HG02973 (cell line): ENCODE measurements at regions not wholly inside any gene's neighbourhood (a gene's known extent, or its start where the extent isn't known, plus 50 kb on each side); places are given as distances from the start of the nearest gene placed in this dataset.
"Not testable (repeated sequence)": the region's sequence is repeated elsewhere in the genome, so short reads cannot be mapped to it uniquely, and the experiment has no call there.

ENCODE experiments used
- ATAC-seq: cut with Tn5 transposase; IDR thresholded peaks from one replicate; pipeline ENCODE4 v1.9.1; 2021; ENCODE audit warnings: moderate library complexity; ENCODE audit not compliant: unreplicated experiment

- not testable (repeated sequence) for ATAC-seq
Measured at GRCh38 chr4:3380336-3380735, 61.4 kb upstream of the HGFAC start.

GRCh38 chr4:3381208-3381607, 60.6 kb upstream of the HGFAC start:
- not testable (repeated sequence) for ATAC-seq

GRCh38 chr4:3382251-3382650, 59.5 kb upstream of the HGFAC start:
- no peak for ATAC-seq

GRCh38 chr4:3384391-3384770, 57.4 kb upstream of the HGFAC start:
- no peak for ATAC-seq

DNA sequence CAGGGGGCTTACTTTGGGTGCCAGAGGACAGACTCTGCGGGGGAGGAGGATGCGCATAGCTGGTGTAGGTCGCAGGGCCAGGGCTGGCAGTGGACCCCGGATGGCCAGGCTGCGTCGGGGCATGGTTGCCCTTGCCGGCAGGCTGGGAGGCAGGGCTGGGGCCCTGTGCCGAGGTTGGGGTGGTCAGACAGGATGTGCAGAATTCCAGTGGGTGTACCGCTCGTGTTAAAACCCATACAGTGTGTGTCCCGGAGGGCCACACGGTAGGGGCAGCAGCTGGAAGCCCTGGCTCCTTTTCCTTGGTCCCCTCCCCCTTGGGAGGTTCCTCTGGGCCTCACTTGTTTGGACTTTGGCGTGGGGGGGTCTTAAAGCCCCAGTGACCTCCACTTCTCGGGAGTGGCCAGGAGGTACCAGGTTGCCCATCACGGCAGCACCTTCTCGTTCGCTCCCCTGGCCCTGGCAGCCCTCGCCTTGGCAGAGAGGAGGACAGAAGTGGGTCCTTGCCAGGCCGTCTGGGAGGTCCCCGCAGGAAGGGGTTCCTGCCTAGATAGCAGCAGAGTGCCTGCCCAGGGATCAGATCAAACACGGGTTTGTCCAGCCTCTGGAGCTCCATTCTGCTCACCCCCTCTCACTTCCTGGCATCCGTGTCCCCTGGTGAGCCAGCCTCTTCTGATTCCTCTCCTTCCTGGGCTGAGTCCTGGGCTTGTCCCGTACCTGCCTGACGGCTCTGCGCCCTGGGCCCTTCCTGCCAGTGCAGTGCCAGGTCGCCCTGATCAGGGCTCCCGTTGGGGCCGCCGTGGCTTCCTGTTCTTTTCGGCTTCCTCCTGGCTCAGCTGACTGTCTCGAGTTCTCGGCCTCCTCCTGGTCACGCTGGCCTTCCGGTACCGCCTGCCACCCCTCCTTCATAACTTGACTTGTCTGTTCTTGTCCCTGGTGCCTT, 56.7 kb upstream of the HGFAC start:
- ATAC-seq = no peak

DNA sequence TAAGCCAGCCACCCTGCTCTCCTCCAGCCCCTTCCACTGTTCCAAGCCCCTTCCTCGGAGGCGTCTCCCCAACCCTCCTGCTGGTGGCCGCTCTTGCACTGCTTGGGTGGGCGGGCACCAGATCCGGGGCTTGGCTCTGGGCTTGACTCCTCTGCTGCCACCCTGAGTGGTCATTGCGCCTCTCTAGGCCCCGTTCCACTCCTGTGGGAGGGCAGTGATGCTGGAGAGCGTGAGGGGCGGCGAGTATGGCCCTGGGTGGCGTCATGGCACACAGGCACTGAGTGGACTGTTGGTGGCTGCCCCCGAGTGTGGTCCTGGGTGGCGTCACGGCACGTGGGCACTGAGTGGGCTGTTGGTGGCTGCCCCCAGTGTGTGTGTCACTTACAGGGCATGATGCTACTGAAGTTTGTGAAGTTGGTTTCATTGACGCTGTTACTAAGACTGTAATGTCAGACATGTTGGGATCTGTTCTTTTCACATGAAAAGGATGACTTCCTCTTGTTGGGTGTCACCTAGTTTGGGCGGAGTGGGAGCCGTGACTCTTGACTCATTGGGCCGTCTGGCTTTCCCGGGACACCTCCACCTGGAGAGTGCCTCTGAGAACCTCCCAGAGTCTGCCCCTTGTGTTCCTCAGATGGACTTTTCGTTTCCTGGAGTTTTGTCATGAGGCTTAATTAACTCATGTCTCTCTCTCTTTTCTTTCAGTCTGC, 55.9 kb upstream of the HGFAC start:
- no peak for ATAC-seq

DNA sequence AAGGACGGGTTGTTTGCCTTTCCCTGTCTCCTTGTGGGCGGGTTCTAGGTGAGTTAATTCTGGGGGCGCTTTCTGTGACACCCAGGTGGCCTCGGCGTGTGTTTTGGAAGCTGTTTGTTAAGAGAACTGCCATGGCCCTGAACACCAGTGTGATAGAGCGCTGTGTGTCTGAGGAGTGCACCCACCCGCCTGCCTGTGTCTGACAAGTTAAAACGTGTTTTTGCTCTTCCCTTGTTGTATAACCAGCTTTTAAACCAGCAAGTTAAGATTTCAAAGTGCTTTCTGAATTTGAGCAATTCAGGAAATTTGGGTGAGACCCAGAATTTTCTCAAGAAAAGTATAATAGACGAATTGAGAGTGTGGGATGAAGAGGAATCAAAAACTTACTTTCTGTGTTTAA, 55.2 kb upstream of the HGFAC start:
- no peak for ATAC-seq

- peak; percentile 48 for ATAC-seq
Measured at GRCh38 chr4:3387154-3387942, 54.4 kb upstream of the HGFAC start.

DNA sequence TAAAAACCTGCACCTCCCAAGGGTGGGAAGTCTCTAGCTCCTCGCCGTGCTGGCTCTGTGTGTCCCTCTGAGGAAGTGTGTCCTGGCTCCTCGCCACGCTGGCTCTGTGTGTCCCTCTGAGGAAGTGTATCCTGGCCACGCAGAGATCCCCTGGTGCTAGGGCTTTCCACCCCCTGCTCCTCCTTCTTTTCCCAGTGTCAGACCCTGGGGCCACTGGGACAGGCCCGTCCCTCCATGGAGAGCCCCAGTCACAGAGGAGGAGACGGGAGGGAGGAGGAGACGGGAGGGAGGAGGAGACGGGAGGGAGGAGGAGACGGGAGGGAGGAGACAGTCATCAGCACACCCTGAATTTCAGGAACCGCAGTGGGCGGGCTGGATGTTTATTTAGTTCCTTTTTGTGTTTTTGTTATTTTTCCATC, 53.8 kb upstream of the HGFAC start:
- peak; percentile 27 for ATAC-seq

- peak; percentile 60 for ATAC-seq
Measured at GRCh38 chr4:3388471-3389232, 53.1 kb upstream of the HGFAC start.

GRCh38 chr4:3389233-3390215, 52.2 kb upstream of the HGFAC start:
- no peak for ATAC-seq

DNA sequence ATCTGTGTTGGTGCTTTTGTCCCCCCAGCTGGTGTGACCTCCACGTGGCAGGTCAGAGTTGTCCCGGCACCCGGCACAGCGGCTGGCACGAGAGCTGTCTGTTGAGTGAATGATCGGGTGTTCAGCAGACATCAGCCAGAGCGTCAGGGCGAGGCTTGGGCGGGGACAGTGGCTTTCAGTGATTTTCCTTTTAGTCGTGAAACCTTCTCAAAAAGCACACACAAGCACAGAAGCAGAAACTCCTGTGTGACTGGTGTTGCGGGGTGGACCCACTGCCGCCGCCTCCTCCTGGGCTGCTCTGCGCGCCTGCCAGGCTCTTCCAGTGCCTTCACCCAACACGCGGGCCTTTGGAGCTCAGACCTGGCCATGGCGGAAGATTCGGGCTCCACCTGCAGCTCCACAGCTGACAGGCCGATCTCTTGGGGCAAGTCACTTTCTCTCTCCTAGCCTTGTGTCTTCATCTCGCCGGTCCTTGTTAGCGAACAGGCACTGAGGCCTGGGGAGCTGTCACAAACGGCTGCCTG, 51.4 kb upstream of the HGFAC start:
- no peak for ATAC-seq

GRCh38 chr4:3391422-3391821, 50.3 kb upstream of the HGFAC start:
- ATAC-seq = no peak
